ENCODE measurements at regions not wholly inside any gene's neighbourhood (a gene's known extent, or its start where the extent isn't known, plus 50 kb on each side); places are given as distances from the start of the nearest gene placed in this dataset.

- TF ChIP-seq POLR2A (IDR thresholded peaks at IDR 0.05) (no peak), CTCF (IDR thresholded peaks at IDR 0.05) (no peak), EP300 (IDR thresholded peaks at IDR 0.05) (no peak)
These were observed 1170.7 kb downstream of the BCL11B start for GRCh38 chr14:98101323-98101722.
